HG02623 (cell line): ENCODE measurements at regions not wholly inside any gene's neighbourhood (a gene's known extent, or its start where the extent isn't known, plus 50 kb on each side); places are given as distances from the start of the nearest gene placed in this dataset.
A peak's percentile ranks its signal among the peaks of the same experiment; 100 is the strongest.

Experiments
- ATAC-seq: cut with Tn5 transposase; IDR thresholded peaks from one replicate; pipeline ENCODE4 v1.9.1; 2021; ENCODE audit warnings: moderate library complexity; ENCODE audit not compliant: unreplicated experiment

GRCh38 chr5:5617024-5617423 lies 194.5 kb downstream of the ICE1 start:
- ATAC-seq = no peak

GRCh38 chr5:5616247-5616895 lies 193.9 kb downstream of the ICE1 start:
- no peak for ATAC-seq

GRCh38 chr5:5615569-5615968 lies 193.1 kb downstream of the ICE1 start:
- no peak for ATAC-seq

GRCh38 chr5:5613261-5613990 lies 190.9 kb downstream of the ICE1 start:
- peak; percentile 67 for ATAC-seq

GRCh38 chr5:5612096-5612495 lies 189.6 kb downstream of the ICE1 start:
- no peak for ATAC-seq

- ATAC-seq = no peak
These were observed 187.5 kb downstream of the ICE1 start for GRCh38 chr5:5609935-5610334.

- no peak for ATAC-seq
These were observed 182.8 kb downstream of the ICE1 start for GRCh38 chr5:5605170-5605764.

GRCh38 chr5:5602554-5602953 lies 180.1 kb downstream of the ICE1 start:
- ATAC-seq = no peak

- ATAC-seq = no peak
These were observed 176.2 kb downstream of the ICE1 start for GRCh38 chr5:5598547-5599113.

GRCh38 chr5:5593391-5593790 lies 170.9 kb downstream of the ICE1 start:
- ATAC-seq = no peak

GRCh38 chr5:5592541-5592940 lies 170.1 kb downstream of the ICE1 start:
- no peak for ATAC-seq

GRCh38 chr5:5591567-5591966 lies 169.1 kb downstream of the ICE1 start:
- ATAC-seq = no peak

- ATAC-seq = no peak
These were observed 167.4 kb downstream of the ICE1 start for GRCh38 chr5:5589857-5590256.

GRCh38 chr5:5588887-5589826 lies 166.7 kb downstream of the ICE1 start:
- ATAC-seq = no peak

GRCh38 chr5:5588386-5588785 lies 165.9 kb downstream of the ICE1 start:
- no peak for ATAC-seq

- no peak for ATAC-seq
These were observed 165.0 kb downstream of the ICE1 start for GRCh38 chr5:5587474-5587873.

GRCh38 chr5:5586721-5587120 lies 164.2 kb downstream of the ICE1 start:
- no peak for ATAC-seq

- no peak for ATAC-seq
These were observed 163.4 kb downstream of the ICE1 start for GRCh38 chr5:5585751-5586341.

- no peak for ATAC-seq
These were observed 162.3 kb downstream of the ICE1 start for GRCh38 chr5:5584751-5585150.

GRCh38 chr5:5584236-5584745 lies 161.8 kb downstream of the ICE1 start:
- no peak for ATAC-seq
